ENCODE measurements at regions not wholly inside any gene's neighbourhood (a gene's known extent, or its start where the extent isn't known, plus 50 kb on each side); places are given as distances from the start of the nearest gene placed in this dataset.

DNA sequence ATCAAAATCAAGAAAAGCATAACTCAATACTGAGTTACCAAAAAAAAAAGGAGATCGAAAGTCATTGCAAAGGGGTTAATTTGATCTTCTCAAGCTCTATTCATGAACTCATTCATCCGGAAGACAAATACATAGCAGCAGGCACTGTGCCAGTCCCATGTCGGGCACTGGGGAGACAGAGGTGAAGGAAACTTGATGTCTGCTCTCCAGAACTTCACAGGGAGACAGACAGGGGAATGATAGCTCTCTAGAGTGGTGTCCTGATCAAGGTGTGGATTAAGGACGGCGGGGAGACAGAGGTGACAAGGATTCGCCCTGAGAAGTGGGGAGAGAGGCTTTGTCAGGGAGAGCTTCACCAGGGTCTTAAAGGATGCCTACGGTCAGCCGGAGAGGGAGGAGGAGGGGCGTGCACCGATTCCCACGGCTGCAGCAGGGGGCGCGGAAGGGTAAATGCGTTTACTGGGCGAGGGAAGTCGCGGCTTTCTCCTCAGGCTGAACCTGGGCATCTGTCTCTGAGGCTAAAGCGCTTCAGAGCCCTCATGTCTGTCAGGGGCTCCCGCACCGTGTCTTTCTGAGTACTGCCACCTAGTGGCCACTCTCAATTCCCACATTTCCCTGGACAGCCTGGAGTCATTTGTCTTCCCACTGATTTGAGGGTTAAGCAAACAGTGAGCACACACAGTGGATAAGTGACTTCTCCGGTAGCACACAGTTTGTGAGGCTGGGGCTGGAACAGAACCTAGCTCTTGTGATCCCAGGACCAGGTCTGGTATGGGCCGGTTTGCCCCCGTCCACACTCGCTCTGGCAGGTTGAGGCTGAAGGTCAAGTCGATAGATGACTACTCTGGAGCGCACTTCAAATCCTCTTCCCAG lies 152.8 kb downstream of the TENT5C start:
- no peak for TF ChIP-seq POLR2A (IDR thresholded peaks at IDR 0.05)
- TF ChIP-seq, protein P1, sequence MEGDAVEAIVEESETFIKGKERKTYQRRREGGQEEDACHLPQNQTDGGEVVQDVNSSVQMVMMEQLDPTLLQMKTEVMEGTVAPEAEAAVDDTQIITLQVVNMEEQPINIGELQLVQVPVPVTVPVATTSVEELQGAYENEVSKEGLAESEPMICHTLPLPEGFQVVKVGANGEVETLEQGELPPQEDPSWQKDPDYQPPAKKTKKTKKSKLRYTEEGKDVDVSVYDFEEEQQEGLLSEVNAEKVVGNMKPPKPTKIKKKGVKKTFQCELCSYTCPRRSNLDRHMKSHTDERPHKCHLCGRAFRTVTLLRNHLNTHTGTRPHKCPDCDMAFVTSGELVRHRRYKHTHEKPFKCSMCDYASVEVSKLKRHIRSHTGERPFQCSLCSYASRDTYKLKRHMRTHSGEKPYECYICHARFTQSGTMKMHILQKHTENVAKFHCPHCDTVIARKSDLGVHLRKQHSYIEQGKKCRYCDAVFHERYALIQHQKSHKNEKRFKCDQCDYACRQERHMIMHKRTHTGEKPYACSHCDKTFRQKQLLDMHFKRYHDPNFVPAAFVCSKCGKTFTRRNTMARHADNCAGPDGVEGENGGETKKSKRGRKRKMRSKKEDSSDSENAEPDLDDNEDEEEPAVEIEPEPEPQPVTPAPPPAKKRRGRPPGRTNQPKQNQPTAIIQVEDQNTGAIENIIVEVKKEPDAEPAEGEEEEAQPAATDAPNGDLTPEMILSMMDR (IDR thresholded peaks at IDR 0.05) = peak; percentile 80 to 94 (median 93)

Data from right lobe of liver (tissue), 4 donors.